Hepatic stellate cell (primary cell): ENCODE measurements at regions not wholly inside any gene's neighbourhood (a gene's known extent, or its start where the extent isn't known, plus 50 kb on each side); places are given as distances from the start of the nearest gene placed in this dataset.

Source experiments
- DNase-seq: peaks from one replicate; pipeline ENCODE4 v3.0.0; 2011; ENCODE audit warnings: low spot score

DNA sequence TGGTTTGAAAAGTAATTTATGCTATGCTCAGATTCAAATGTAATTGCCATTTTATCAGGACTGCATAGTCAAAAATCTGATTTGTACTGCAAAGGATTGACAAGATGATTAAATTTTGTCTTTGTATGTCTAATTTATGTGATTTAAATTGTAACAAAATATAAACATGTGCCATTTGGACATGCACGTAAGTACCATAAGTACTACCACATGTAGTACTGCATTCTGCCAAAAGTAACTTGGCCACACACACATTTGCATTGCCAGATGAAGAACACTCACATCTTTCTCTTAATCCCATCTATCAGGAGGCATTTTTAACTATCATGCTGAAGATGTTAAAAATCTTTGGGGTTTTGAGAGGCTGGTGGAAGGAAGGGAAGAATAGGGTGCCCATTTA lies 133.3 kb downstream of the KLF12 start:
- no peak for DNase-seq

DNA sequence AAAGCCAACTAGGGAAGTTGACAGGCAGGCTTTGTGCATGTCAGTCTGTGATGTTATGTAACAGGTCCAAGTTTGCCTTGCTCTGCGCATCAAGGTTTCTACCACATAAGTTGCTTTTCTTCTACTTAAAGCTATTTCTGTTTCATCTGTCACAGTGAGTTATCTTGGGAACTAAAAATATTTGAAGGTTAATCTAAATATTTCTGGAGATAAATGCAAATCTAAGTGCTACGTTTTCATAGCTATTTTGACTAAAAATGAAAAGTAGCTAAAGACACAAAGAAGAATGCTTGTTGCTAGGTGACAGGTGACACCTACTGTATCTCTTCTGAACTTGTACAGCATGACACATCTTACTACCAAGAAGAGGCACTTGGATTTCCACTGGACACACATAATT lies 135.6 kb downstream of the KLF12 start:
- no peak for DNase-seq

DNA sequence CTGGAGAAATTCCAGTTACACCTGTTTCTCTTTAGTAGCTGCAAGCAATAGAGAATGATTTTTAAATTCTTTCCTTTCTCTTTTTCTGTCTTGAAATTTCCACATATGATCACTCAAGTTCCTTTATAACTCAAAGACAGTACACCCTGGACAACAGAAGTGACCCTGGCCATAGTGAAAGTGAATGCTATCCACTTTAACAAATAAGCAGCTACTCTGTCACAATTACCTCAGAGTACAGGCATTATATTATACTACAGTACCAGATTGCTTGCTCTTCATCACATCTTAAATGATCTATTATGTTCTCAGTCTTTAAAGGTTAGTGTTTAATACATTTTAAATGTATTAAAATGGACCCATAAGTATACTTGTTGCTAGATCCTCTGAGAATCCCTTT lies 136.2 kb downstream of the KLF12 start:
- DNase-seq, result no peak

DNA sequence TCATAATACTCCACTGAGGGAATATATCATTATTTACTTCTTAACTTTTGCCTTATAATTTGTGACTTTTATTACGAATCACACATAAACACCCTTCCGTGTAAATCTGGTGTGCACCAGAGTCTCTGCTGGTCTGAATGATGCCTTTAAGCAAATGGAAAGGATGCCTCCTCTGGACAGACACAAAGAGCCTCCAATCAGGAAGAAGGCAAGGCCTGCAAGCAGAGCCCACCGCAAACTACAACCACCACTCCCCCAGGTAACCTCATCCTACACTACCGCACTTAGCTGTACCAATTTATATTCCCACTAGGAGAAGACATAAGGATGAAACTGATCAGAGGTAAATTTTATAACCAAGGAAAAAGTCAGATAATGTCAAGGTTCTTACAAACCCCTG lies 137.6 kb downstream of the KLF12 start:
- DNase-seq, result no peak

DNA sequence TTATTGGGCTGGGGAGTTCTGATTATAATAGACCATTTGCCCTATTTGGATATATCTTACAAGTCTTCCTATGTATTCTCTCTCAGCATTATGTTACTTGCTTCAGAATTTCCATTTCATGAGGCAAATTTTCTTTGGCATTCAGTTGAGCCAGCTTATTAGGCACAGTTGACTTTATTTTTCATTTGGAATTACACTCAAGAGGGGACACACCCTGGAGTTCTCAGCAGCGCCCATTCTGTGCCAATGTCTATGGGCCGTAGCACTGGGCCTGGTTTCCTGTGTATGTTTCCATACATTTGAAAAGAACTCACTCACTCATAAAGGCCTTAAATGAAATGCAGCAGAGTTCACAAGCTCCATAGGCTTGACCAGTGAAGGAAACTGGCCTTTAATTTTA lies 138.5 kb downstream of the KLF12 start:
- no peak for DNase-seq

DNA sequence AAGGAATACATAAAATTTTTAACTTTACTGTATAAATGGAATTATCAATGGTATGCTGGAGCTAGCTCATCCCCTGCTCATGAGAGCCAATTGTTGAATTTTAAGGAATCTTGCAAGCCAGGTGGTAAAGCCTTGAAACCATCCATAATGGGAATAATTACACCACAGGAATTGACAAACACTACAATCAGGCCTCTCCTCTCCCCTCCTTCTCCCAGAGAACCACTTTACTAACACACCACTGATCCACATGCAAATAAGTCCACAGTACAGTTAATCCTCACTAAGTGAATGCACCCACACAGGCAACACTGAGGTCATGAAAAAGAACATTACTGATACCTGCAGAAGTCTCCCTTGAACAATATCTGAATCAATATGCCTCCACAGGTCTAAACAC lies 140.5 kb downstream of the KLF12 start:
- DNase-seq, result no peak

DNA sequence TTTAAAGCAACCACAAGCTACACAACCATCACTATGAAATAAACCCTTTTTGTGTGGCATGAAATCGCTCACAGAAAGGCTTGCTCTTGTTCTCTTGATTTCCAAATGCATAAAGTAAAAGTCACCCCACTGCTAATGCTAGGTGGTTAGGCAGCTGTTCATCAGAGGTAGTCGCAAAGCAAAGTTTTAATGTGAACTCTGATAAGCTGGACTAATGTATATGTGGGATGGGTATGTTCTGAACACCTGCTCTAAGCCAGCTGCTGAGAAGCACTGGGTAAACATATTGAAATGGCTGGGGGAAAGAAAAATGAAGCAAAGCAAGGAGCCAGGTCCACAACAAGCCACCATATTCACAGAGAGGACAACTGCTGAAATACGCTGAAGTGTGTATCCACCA lies 142.3 kb downstream of the KLF12 start:
- DNase-seq, result no peak

DNA sequence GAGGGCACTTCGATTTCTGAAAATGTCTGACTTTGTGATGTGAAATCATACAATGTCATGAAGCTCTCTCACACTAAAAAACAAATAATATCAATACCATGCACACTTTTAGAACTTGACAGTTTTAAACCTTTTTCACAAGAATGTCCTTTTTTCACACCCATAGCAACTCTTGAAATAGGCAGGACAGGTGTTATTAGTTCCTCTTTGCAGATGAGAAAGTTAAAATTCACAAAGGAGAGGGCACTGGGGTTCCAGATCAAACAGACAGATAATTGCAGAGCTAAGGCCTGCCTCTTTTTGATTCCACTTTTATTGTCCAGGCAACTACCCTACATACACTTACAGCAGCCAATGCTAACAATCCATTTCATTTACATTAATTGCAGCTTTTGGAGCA lies 142.8 kb downstream of the KLF12 start:
- DNase-seq, result no peak

DNA sequence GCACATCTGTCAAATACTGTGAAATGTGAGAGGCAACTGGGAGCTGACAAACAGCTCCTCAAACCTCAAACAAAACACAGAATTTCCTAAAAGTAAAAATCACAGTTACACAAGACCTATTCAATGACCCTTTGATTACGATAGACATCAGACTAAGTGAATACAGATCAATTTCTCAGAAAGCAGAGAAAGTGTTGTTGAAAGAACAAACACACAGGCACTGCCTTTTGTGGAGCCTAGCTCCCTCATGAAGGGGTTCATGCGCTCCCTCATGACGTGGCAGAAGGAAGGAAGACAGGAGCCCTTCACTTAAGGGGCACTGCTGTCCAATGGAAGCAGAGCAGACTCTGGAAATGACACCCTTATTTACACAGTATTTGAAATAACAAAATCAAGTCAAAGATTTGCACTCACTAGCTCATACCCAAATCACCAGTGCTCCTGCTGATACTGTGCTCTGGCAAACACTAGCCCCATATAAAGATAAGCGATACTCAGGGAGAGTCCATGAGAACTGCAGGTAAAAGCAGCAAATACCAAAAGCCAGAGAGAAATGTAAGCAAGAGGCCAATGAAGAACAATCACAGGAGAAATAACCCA lies 144.9 kb downstream of the KLF12 start:
- no peak for DNase-seq

DNA sequence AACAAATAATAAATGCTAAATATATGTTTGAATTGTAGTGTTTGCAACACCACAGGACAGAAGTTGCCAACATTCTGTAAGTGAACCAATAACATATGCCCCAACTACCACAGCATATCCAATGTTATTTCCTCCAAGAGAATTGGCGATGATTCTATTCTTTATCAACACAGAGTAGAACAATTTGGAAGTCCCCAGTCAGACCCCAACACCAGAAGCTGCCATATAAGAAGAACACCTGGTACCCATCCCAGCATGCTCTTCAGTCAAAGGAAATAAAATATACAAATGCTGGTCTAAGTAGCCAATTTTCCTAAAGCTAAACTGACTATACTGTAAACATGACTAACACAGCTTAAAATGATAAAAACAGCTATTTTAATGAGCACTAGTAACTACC lies 145.7 kb downstream of the KLF12 start:
- no peak for DNase-seq

DNA sequence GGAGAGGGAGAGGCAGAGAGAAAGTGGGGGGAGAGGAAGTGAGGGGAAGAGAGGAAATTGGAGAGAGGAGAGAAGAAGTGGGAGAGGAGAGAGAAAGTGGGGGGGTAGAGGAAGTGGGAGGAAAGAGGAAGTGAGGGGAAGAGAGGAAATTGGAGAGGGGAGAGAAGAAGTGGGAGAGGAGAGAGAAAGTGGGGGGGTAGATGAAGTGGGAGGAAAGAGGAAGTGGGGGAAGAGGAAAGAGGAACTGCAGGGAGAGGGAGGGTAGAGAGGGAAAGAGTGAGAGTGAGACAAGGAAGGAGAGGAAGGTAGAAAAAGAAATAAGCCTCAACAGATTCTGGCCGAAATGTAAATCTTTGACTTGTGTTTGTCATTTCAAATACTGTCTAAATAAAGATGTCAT lies 146.6 kb downstream of the KLF12 start:
- no peak for DNase-seq

DNA sequence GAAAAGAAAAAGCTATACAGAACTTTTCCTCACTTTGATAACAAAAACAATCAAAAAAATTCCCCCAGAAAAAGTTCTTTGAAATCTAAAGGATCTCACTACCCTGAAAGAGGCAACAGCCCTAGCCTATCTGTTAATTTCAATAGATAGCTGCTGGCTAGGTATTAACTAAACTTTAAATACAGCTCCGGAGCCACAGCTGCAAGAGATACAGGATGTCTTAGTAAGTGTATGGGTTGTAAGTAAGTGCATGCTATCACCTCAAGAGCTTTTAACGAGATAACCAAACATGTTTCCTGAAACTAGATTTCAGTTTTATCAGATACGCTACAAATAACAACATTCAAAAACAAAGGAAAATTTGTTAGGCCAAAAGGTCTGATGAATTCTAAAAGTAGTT lies 148.4 kb downstream of the KLF12 start:
- DNase-seq, result no peak

DNA sequence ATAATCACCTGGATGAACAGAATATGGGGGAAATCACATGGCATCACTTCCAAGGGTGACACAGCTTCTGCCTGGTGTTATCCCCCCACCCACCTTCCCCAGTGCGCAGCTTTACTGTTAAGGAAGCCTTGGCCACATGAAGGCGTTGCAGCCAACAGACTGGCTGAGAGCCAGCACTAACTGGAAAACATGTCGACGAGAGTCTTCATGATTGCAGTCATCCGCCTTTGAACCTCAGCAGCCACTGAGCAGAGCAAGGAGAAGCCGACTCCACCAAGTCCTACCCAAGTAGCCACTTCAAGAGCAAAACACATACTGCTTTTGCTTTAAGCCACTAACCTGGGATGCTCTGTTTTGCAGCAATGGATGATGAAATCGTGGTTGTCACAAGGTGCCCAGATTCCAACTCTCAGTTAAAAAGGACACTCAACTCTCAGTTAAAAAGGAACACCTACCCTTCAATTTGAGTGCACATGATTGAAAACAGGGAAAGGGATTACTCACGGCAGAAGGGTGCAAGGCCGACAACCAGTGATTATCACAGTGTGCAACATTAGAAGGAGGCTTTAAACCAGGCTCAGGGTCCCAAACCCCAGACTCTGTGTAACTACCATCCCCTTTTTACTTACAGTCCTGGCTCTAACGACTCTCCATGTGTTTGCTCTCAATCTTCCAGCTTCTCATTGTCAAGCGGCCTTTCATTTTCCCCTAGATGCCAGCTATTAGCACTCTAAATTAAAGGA lies 149.1 kb downstream of the KLF12 start:
- DNase-seq, result no peak

DNA sequence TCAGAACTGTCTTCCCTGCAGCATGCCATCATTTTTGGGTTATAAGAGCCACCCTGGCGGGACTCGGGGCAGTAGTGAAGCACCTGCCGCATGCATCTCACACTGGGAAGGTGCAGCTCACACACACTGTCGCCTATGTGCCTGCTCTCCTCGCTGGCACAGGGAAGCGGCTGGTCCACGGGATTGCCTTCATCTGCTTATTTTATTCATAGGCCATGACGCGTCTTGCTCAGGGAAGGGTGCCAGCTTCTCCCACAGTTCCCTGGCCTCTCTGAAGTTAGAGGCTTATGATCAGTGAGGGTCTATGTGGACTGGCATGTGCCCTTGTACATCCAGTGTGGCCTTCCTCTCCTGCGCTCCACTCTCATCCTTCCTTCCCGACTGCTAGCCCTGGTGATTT lies 150.0 kb downstream of the KLF12 start:
- no peak for DNase-seq

DNA sequence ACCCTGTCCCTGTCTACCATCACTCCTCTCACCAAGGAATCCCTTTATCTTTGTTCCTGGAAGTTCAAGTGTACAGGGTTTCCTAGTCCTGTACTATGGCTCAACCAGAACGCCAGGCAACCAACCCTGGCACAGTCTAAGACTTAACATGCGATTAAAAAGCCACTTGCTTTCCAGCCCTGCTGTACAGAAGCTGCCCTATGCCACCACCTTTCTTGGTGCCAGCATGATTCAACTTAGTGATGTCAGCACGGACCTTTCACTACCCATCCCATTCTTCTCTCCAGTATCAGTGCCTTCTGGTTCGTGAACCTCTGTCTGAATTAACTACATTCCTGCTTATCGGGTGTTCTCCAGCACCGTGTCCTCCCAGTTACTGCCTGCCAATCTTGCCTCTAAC lies 151.1 kb downstream of the KLF12 start:
- no peak for DNase-seq

DNA sequence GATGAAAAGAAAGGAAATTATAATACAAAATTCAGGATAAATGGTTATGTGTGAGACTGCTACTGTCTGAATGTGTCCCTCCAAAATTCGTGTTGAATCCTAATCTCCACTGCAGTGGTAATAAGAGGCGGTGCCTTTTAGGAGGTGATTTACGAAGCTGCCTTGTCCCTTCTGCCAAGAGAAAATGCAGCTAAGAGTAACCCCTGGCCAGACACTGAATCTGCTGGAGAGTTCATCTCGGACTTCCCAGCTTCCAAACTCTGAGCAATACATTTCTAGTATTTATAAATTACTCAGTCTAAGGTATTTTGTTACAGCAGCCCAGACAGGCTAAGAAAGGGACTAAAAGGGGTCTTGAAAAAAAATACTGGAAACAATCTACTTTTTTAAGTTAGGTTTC lies 152.6 kb downstream of the KLF12 start:
- no peak for DNase-seq

DNA sequence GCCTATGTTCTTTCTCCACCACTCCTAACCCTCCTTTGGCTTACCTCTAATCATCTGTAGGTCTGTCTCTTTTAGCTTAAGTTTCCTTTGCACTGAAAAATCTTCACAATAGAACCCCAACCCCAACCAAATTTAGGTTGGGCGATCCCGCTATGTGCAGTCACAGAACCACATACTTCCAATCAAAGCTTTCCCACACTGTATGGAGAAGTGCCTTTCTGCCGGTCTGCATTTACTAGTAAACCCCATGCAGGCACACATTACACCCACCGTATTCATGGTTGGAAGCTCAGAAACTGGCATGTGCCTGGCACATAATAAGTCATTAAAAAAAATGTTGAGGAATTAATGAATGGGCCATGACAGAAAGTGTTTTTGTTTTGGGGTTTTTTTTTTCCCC lies 158.4 kb downstream of the KLF12 start:
- no peak for DNase-seq

DNA sequence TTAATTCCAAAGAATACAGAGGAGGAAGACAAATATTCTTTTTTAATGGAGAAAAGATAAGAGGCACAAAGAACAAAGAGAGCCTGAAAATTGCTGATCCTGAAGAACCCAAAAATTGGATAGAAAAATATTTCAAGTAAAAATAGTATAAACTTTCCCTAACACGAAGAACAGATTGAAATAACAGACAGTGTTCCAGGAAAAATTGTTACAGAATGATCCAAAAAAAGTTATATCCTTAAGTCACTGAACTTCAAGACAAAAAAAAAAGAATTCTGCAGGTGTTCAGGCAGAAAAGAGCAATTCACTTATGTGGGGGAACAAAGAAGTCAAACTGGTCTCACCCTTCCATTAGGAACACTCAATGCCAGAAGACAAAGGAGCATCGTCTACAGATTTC lies 160.2 kb downstream of the KLF12 start:
- no peak for DNase-seq

DNA sequence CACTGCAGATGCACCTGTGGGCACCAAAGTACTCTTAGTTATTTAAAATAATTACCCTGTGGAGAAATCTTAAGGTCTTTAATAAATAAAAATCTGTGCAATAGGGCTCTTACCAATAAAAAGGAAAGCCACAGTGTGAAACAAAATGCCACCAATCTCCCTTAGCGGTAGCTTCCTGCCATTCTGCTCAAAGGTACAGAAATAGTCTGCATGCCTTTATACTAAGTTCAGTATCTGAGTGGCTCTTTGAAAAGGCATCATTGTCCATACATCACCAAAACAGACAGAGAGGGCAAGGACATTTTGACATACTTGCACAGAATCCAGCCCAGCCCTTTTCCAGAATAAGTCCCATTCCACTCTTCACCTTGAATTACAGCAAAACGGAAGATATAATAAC lies 161.0 kb downstream of the KLF12 start:
- no peak for DNase-seq

DNA sequence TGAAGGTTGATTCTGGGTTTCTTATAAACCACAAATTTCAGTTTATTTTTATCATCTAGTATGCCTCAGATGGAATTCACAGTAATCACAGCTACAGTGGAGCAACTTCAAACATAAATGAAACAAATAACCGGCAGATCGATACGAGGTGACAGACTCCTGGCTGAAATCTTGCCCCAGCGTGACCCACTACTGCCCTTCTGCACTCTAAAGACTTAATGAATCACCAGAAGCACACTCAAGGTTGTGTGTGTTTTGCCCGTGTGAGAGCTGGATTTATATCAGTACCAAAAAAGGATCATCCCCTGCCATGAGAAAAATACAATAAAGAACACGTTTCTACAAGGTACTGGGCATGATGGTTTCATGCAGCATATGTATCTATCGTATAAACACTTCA lies 161.7 kb downstream of the KLF12 start:
- DNase-seq, result no peak

DNA sequence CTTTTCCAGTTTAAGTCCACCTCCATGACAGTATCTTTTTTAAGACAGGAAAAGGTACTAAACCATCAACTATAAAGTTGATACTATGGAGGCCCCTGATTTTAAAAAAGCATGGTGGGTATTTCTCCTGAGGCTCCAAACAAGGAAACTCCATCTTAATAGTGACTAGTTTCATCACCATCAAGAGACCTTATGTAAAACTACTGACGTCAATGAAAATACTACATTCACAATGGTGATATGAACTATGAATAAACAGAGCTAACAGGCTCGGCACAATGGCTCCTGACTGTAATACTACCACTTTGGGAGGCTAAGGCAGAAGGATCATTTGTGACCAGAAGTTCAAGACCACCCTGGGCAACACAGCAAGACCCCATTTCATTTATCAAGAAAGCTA lies 162.7 kb downstream of the KLF12 start:
- no peak for DNase-seq

DNA sequence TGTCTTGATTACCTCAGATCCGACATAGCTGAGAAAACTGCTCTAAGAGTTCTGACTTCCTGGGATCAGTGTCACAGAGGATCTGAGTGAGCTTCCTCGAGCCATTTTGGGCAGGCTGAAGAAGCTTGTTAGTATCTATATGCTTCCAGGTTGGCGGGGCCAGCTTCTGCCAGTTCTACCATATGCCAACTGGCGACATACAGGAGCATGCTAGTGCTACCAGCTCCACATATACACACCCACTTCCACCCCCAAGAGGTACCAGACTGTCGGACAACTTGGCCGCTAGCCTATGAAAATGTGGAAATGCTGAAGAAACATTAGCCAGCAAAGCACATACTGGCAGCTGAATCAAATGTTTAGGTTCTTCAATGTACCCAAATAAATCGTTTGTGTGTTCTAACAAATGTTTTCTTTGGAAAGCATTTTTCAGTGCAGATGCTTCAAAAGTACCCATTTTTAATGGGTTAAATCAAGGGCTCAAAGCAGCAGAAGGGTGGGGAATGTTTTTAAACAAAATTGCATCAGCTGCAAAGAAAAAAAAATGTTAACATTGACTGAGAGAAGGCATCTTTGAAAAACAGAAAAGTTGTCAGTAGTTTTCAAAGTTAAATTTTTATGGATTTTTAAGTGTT lies 163.7 kb downstream of the KLF12 start:
- DNase-seq, result no peak

DNA sequence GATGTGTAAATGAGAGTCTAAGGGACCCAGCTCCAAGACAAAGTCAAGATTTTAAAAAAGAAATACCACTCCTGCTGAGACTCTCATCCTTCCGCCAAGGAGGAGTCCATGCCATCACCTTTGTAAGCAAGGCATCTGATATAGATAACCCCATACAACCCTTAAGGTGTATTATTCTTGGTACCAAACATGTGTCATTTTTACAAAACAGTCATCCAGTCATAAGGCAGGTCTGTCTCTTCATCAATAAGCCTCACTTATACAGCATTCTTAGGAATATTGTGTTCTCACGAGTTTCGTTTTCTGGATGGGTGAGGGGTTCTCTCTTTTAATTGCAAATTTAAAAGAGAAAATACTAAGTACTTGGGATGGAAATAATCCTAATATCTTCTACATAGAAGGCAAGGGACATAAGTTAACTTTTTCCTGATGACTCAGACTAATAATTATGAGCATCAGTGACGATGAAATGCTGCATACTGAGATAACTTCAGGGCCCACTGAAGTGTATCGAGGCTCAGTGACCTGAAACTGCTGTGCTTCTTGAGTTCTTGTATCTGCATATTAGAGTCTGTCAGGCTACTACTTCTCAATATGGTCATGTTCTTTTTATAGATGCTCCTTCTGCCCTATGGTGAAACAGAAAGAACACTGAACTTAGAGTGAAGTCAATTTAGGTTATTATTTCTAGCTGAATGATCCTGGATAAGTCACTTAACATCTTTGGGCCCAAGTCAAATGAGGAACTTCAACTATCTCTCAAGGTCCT lies 166.6 kb downstream of the KLF12 start:
- DNase-seq, result no peak
